Body of pancreas (tissue), 4 donors: ENCODE measurements at regions not wholly inside any gene's neighbourhood (a gene's known extent, or its start where the extent isn't known, plus 50 kb on each side); places are given as distances from the start of the nearest gene placed in this dataset.

Experiments
- POLR2A ChIP-seq, 3 donors: fragments of 450-650 bp; IDR thresholded peaks; one replicate each; pipeline ENCODE4 v1.6.1; 2016; ENCODE audit warnings: antibody characterized with exemption in 3 of 3, mild to moderate bottlenecking in 2 of 3
- TF ChIP-seq, protein P1 (sequence below), 7 experiments: fragments of 450-650 bp in 4 of 7; fragments of 200-600 bp in 3 of 7; sonication (generic) in 3 of 7; IDR thresholded peaks; one replicate each; pipeline ENCODE4 v1.5.1; 2016 to 2019; ENCODE audit warnings: antibody characterized with exemption in 7 of 7

DNA sequence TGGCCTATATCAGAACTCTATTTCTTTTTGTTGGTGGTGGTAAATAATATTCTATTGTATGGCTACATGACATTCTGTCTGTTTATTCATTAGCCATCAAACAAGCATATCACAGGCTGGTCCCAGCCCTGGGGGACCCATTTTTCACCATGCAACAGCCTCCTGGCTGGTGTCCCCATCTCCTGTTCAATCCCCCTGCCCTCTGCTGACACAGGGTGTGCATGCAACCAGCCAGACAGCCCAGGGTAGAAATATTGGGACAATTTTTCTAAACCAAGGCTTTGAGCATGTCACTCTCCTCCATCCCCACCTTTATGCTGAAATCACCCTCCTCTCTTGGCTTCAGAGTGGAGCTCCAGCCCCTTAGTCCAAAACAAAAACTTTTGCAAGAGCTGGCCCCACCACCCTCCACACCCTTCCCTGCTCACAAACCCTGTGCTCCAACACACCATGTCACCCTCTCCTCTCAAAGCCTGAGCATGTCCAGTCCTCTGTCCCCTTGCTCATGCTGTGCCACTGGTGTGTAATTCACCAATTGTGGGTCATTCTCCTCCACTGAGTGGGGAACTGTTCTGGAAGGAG lies 153.0 kb upstream of the UQCRFS1 start:
- TF ChIP-seq, protein P1, sequence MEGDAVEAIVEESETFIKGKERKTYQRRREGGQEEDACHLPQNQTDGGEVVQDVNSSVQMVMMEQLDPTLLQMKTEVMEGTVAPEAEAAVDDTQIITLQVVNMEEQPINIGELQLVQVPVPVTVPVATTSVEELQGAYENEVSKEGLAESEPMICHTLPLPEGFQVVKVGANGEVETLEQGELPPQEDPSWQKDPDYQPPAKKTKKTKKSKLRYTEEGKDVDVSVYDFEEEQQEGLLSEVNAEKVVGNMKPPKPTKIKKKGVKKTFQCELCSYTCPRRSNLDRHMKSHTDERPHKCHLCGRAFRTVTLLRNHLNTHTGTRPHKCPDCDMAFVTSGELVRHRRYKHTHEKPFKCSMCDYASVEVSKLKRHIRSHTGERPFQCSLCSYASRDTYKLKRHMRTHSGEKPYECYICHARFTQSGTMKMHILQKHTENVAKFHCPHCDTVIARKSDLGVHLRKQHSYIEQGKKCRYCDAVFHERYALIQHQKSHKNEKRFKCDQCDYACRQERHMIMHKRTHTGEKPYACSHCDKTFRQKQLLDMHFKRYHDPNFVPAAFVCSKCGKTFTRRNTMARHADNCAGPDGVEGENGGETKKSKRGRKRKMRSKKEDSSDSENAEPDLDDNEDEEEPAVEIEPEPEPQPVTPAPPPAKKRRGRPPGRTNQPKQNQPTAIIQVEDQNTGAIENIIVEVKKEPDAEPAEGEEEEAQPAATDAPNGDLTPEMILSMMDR (IDR thresholded peaks at IDR 0.05), result no peak
- no peak for TF ChIP-seq POLR2A (IDR thresholded peaks at IDR 0.05)
